Transverse colon (tissue), 4 donors: ENCODE measurements at regions not wholly inside any gene's neighbourhood (a gene's known extent, or its start where the extent isn't known, plus 50 kb on each side); places are given as distances from the start of the nearest gene placed in this dataset.

Experiments used
- DNase-seq: peaks from one replicate; pipeline ENCODE4 v3.0.0-alpha.2; 2019
- H3K27ac ChIP-seq, 4 donors: fragments of 200-600 bp; sonication (generic); 2 replicates each; pipeline ENCODE4 v1.5.1; 2016 to 2018; ENCODE audit warnings: inconsistent platforms in 4 of 4
- H3K27me3 ChIP-seq: fragments of 200-600 bp; sonication (generic); 2 replicates; pipeline ENCODE4 v1.5.1; 2017; ENCODE audit warnings: inconsistent platforms
- H3K36me3 ChIP-seq, 4 donors: fragments of 200-600 bp; sonication (generic); 2 replicates each; pipeline ENCODE4 v1.5.1; 2017 to 2019; ENCODE audit warnings: inconsistent platforms in 4 of 4
- H3K4me1 ChIP-seq, 4 donors: fragments of 200-600 bp; sonication (generic); 2 replicates each; pipeline ENCODE4 v1.5.1; 2017 to 2020; ENCODE audit warnings: inconsistent platforms in 4 of 4
- H3K4me3 ChIP-seq, 4 donors: fragments of 200-600 bp; sonication (generic); 1 replicate in 1 of 4; 2 replicates in 3 of 4; pipeline versions ENCODE4 v1.5.1 to v1.6.1; 2017 to 2019; ENCODE audit warnings: inconsistent platforms in 4 of 4
- H3K9me3 ChIP-seq, 2 donors: fragments of 200-600 bp; sonication (generic); 2 replicates each; pipeline ENCODE4 v1.5.1; 2017 to 2019; ENCODE audit warnings: inconsistent platforms in 2 of 2
- EP300 ChIP-seq: sonication (generic); formaldehyde crosslinking; IDR thresholded peaks from one replicate; pipeline ENCODE4 v1.6.1; 2017; ENCODE audit warnings: antibody characterized with exemption, low read depth
- POLR2A ChIP-seq: fragments of 450-650 bp; IDR thresholded peaks from one replicate; pipeline ENCODE4 v1.6.1; 2016; ENCODE audit warnings: antibody characterized with exemption, mild to moderate bottlenecking, moderate library complexity
- POLR2AphosphoS5 ChIP-seq, 3 donors: sonication (generic); formaldehyde crosslinking; IDR thresholded peaks; one replicate each; pipeline ENCODE4 v1.6.1; 2016; ENCODE audit warnings: antibody characterized with exemption in 3 of 3
- WGBS, 2 donors: methylation state at CpG; one replicate each; pipeline ENCODE4 v1.1.5; 2018; ENCODE audit warnings: low coverage in 1 of 2; 5-methylcytosine and 5-hydroxymethylcytosine counted together
- in situ Hi-C, 4 donors: fragments of 200-750 bp; cut with MboI; loops; one replicate each; pipeline versions ENCODE4 v1.15.0 to v1.15.1; 2017; ENCODE audit warnings: low sequenced_read_pairs in 3 of 4, low pct_ligation_motif_present in 1 of 4, low pct_unique_long_range_greater_than_20kb in 1 of 4
- intact Hi-C: fragments of 100-400 bp; cut with DNase I; formaldehyde crosslinking; loops from one replicate; pipeline ENCODE4 v1.15.1; 2023; ENCODE audit warnings: low total_unique reads
- TF ChIP-seq, protein P1 (sequence below), 5 experiments: fragments of 200-600 bp in 3 of 5; fragments of 450-650 bp in 2 of 5; sonication (generic) in 3 of 5; IDR thresholded peaks; 1 replicate in 2 of 5; 2 replicates in 3 of 5; pipeline ENCODE4 v1.5.1; 2016 to 2017; ENCODE audit warnings: antibody characterized with exemption in 5 of 5, inconsistent platforms in 3 of 5, mild to moderate bottlenecking in 2 of 5, moderate library complexity in 1 of 5

DNA sequence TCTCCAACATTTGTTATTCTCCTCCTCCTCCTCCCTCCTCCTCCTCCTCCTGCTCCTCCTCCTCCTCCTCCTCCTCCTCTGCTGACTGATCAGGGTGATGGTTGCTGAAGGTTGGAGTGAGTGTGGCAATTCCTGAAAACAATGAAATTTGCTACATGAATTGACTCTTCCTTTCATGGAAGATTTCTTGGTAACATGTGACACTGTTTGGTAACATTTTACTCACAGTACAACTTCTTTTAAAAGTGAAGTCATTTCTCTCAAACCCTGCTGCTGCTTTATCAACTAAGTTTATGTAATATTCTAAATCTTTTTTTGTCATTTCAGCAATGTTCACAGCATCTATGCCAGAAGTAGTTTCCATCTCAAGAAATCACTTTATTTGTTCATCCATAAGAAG, 543.0 kb downstream of the MAFB start:
- H3K36me3 ChIP-seq = no peaks in the 10 kb centered on the region
- DNase-seq = no peak
- TF ChIP-seq EP300 = no peak
- no peak for TF ChIP-seq POLR2A
- TF ChIP-seq, protein P1, sequence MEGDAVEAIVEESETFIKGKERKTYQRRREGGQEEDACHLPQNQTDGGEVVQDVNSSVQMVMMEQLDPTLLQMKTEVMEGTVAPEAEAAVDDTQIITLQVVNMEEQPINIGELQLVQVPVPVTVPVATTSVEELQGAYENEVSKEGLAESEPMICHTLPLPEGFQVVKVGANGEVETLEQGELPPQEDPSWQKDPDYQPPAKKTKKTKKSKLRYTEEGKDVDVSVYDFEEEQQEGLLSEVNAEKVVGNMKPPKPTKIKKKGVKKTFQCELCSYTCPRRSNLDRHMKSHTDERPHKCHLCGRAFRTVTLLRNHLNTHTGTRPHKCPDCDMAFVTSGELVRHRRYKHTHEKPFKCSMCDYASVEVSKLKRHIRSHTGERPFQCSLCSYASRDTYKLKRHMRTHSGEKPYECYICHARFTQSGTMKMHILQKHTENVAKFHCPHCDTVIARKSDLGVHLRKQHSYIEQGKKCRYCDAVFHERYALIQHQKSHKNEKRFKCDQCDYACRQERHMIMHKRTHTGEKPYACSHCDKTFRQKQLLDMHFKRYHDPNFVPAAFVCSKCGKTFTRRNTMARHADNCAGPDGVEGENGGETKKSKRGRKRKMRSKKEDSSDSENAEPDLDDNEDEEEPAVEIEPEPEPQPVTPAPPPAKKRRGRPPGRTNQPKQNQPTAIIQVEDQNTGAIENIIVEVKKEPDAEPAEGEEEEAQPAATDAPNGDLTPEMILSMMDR (IDR thresholded peaks at IDR 0.05) = no peak
- no peak for TF ChIP-seq POLR2AphosphoS5 (IDR thresholded peaks at IDR 0.05)
- no peak overlapping the region for H3K27ac ChIP-seq
- in situ Hi-C loops = no loop called here
- intact Hi-C loops = no loop called here
- no peaks in the 10 kb centered on the region for H3K4me1 ChIP-seq
- no peak overlapping the region for H3K4me3 ChIP-seq
- no peaks in the 10 kb centered on the region for H3K9me3 ChIP-seq
- H3K27me3 ChIP-seq = no peaks in the 10 kb centered on the region

DNA sequence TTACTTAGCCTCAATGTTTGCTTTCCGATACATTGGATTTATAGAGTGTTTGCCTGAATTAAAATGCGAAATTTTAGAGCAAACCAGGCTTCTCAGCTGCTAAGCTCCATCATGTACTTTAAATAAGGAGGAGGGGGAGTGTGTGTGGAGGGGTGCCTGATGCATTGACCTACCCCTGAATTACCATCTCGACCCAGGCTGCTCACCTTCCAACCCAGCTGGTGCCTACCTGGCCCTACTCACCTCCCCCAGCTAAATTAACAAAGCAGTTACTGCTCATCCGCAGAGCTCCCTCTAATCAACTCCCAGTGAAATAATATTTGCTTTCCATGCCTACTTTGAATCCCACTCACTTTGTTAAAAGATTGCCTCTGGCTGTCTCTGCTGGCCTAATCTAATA, 544.5 kb downstream of the MAFB start:
- TF ChIP-seq POLR2A = no peak
- TF ChIP-seq POLR2AphosphoS5 (IDR thresholded peaks at IDR 0.05) = no peak
- TF ChIP-seq EP300 = no peak
- TF ChIP-seq, protein P1 (IDR thresholded peaks at IDR 0.05) = no peak
- no peaks in the 10 kb centered on the region for H3K27me3 ChIP-seq
- no peaks in the 10 kb centered on the region for H3K9me3 ChIP-seq
- DNase-seq = no peak
- no peak overlapping the region for H3K27ac ChIP-seq
- 54 to 72% methylated on average over 4 of the region's 4 CpGs for WGBS, 2 donors
- H3K4me3 ChIP-seq = no peak overlapping the region
- intact Hi-C loops = no loop called here
- H3K4me1 ChIP-seq = no peaks in the 10 kb centered on the region
- H3K36me3 ChIP-seq = no peaks in the 10 kb centered on the region
- in situ Hi-C loops = no loop called here

DNA sequence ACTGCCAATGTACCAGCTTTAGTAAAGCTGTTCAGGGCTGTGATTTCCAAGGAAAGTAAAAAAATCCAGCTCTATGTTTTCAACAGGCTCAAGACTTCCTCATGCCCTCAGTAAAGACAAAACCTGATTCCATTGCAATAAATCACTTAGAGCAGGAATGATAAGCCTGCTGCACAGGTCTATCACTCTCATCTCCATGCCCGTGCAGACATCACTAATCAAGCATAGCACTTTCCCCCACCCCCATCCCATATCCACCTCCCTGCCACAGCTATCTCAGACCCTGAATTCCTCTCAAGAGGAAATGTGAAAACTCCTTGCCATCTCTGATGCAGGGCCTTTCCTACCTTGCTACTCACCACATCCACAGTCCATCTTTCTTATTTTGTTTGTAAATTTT, 554.9 kb downstream of the MAFB start:
- no peaks in the 10 kb centered on the region for H3K27me3 ChIP-seq
- no peak overlapping the region for H3K27ac ChIP-seq
- WGBS, 2 donors = 25 to 35% methylated on average over 1 of the region's 1 CpG
- DNase-seq = no peak
- in situ Hi-C loops = no loop called here
- H3K9me3 ChIP-seq = no peaks in the 10 kb centered on the region
- intact Hi-C loops = no loop called here
- TF ChIP-seq, protein P1 (IDR thresholded peaks at IDR 0.05) = no peak
- TF ChIP-seq POLR2A = no peak
- no peak for TF ChIP-seq EP300
- no peak for TF ChIP-seq POLR2AphosphoS5 (IDR thresholded peaks at IDR 0.05)
- H3K4me1 ChIP-seq = no peaks in the 10 kb centered on the region
- H3K4me3 ChIP-seq = no peak overlapping the region
- no peaks in the 10 kb centered on the region for H3K36me3 ChIP-seq

DNA sequence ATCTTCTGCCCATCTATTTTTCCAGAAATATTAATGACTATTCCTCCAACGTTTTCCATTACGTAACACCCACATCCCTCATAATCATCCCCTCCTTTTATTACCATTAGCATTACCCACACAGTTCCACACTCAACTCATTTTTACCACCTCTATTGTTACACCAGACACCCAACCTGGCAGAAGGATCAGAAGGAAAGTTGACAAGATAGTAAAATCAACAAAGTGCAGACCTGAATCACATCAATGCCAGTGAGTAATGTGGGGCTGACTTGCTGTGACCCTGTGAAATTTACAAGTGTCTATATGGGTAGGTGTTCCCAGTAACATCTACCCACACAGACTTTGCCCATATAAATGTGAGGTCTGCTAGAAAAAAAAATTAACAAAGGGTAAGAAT, 568.2 kb downstream of the MAFB start:
- no peak overlapping the region for H3K4me3 ChIP-seq
- DNase-seq = no peak
- H3K27ac ChIP-seq = no peak overlapping the region
- H3K4me1 ChIP-seq = no peaks in the 10 kb centered on the region
- H3K9me3 ChIP-seq = no peaks in the 10 kb centered on the region
- in situ Hi-C loops = no loop called here
- TF ChIP-seq POLR2AphosphoS5 (IDR thresholded peaks at IDR 0.05) = peak in 2 of 3 donors; percentile 41 to 50
- TF ChIP-seq, protein P1 (IDR thresholded peaks at IDR 0.05) = no peak
- no peaks in the 10 kb centered on the region for H3K27me3 ChIP-seq
- intact Hi-C loops = no loop called here
- no peaks in the 10 kb centered on the region for H3K36me3 ChIP-seq
- 49 to 55% methylated on average over 2 of the region's 2 CpGs for WGBS, 2 donors
